ENCODE measurements at regions not wholly inside any gene's neighbourhood (a gene's known extent, or its start where the extent isn't known, plus 50 kb on each side); places are given as distances from the start of the nearest gene placed in this dataset.

DNA sequence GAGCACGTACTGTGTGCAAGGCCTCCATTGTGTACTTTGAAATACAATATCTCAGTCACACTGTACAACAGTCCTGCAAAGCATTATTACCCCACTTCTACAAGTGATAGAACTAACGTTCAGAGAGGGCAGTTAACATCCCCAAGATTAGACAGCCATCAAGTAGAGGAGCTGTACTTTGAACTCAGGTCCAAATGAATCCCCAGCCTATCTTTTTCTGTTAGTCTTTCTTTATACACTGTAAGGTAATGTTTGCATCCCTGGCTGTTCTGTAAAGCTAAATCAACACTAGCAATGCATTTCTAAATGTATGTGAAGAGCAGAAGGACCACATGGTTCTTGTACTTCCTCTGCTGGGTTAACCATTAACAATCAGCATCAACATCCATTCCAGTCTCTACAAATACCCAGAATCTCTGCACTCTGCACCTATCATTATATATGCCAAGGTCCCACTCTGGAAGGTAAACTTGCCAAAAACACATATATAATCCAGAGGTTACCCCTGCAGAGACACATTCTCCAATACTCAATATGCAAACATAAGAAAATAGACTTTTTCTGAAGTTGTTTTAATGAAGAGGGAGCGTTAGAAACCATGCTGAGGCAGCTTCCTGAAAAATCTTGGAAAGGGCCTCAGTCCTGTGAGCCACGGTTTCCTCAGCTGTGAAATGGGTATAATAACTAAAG is 182.3 kb downstream of the MZT1 start (continued):
- TF ChIP-seq, protein P1, sequence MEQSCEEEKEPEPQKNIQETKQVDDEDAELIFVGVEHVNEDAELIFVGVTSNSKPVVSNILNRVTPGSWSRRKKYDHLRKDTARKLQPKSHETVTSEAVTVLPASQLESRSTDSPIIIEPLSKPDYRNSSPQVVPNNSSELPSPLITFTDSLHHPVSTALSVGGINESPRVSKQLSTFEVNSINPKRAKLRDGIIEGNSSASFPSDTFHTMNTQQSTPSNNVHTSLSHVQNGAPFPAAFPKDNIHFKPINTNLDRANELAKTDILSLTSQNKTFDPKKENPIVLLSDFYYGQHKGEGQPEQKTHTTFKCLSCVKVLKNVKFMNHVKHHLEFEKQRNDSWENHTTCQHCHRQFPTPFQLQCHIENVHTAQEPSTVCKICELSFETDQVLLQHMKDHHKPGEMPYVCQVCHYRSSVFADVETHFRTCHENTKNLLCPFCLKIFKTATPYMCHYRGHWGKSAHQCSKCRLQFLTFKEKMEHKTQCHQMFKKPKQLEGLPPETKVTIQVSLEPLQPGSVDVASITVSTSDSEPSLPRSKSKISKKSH (CRISPR knock-in tag; IDR thresholded peaks at IDR 0.05; ENCODE audit: borderline replicate concordance), result no peak
- TF ChIP-seq ZFP36 (IDR thresholded peaks at IDR 0.05; ENCODE audit: borderline replicate concordance, low read depth, low read length, partially characterized antibody) (peak; percentile 91), TARDBP (CRISPR knock-in tag; IDR thresholded peaks at IDR 0.05) (peak; percentile 38), FOXC1 (CRISPR knock-in tag; IDR thresholded peaks at IDR 0.05; ENCODE audit: borderline replicate concordance) (no peak), ZNF781 (CRISPR knock-in tag; IDR thresholded peaks at IDR 0.05; ENCODE audit: borderline replicate concordance, not compliant biosample characterization) (no peak), CC2D1A (CRISPR knock-in tag; IDR thresholded peaks at IDR 0.05) (no peak), PHF21A (CRISPR knock-in tag; IDR thresholded peaks at IDR 0.05) (peak; percentile 97), ZKSCAN1 (IDR thresholded peaks at IDR 0.05; ENCODE audit: low read length) (peak; percentile 48; the same call in 1 of the 2 replicates), ZNF678 (CRISPR knock-in tag; IDR thresholded peaks at IDR 0.05) (no peak), HOXA5 (CRISPR knock-in tag; IDR thresholded peaks at IDR 0.05) (0 out of 2 replicates have a peak, but pooled peaks have one; percentile 58), JUN (CRISPR knock-in tag; IDR thresholded peaks at IDR 0.05) (no peak), KDM5B (CRISPR knock-in tag; IDR thresholded peaks at IDR 0.05; ENCODE audit: borderline replicate concordance) (no peak), ATF1 (CRISPR knock-in tag; IDR thresholded peaks at IDR 0.05) (0 out of 2 replicates have a peak, but pooled peaks have one; percentile 24)
- TF ChIP-seq, protein P2, sequence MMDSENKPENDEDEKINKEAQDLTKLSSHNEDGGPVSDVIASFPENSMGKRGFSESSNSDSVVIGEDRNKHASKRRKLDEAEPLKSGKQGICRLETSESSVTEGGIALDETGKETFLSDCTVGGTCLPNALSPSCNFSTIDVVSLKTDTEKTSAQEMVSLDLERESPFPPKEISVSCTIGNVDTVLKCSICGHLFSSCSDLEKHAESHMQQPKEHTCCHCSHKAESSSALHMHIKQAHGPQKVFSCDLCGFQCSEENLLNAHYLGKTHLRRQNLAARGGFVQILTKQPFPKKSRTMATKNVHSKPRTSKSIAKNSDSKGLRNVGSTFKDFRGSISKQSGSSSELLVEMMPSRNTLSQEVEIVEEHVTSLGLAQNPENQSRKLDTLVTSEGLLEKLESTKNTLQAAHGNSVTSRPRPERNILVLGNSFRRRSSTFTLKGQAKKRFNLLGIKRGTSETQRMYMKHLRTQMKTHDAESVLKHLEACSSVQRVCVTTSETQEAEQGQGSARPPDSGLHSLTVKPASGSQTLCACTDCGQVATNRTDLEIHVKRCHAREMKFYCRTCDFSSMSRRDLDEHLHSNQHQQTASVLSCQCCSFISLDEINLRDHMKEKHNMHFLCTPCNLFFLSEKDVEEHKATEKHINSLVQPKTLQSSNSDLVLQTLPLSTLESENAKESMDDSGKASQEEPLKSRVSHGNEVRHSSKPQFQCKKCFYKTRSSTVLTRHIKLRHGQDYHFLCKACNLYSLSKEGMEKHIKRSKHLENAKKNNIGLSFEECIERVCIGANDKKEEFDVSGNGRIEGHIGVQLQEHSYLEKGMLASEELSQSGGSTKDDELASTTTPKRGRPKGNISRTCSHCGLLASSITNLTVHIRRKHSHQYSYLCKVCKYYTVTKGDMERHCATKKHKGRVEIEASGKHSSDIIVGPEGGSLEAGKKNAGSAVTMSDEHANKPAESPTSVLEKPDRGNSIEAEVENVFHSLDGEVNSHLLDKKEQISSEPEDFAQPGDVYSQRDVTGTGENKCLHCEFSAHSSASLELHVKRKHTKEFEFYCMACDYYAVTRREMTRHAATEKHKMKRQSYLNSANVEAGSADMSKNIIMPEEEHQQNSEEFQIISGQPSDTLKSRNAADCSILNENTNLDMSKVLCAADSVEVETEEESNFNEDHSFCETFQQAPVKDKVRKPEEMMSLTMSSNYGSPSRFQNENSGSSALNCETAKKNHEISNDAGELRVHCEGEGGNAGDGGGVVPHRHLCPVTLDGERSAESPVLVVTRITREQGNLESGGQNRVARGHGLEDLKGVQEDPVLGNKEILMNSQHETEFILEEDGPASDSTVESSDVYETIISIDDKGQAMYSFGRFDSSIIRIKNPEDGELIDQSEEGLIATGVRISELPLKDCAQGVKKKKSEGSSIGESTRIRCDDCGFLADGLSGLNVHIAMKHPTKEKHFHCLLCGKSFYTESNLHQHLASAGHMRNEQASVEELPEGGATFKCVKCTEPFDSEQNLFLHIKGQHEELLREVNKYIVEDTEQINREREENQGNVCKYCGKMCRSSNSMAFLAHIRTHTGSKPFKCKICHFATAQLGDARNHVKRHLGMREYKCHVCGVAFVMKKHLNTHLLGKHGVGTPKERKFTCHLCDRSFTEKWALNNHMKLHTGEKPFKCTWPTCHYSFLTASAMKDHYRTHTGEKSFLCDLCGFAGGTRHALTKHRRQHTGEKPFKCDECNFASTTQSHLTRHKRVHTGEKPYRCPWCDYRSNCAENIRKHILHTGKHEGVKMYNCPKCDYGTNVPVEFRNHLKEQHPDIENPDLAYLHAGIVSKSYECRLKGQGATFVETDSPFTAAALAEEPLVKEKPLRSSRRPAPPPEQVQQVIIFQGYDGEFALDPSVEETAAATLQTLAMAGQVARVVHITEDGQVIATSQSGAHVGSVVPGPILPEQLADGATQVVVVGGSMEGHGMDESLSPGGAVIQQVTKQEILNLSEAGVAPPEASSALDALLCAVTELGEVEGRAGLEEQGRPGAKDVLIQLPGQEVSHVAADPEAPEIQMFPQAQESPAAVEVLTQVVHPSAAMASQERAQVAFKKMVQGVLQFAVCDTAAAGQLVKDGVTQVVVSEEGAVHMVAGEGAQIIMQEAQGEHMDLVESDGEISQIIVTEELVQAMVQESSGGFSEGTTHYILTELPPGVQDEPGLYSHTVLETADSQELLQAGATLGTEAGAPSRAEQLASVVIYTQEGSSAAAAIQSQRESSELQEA (CRISPR knock-in tag; IDR thresholded peaks at IDR 0.05; ENCODE audit: not compliant biosample characterization), result no peak
- TF ChIP-seq, protein P3, sequence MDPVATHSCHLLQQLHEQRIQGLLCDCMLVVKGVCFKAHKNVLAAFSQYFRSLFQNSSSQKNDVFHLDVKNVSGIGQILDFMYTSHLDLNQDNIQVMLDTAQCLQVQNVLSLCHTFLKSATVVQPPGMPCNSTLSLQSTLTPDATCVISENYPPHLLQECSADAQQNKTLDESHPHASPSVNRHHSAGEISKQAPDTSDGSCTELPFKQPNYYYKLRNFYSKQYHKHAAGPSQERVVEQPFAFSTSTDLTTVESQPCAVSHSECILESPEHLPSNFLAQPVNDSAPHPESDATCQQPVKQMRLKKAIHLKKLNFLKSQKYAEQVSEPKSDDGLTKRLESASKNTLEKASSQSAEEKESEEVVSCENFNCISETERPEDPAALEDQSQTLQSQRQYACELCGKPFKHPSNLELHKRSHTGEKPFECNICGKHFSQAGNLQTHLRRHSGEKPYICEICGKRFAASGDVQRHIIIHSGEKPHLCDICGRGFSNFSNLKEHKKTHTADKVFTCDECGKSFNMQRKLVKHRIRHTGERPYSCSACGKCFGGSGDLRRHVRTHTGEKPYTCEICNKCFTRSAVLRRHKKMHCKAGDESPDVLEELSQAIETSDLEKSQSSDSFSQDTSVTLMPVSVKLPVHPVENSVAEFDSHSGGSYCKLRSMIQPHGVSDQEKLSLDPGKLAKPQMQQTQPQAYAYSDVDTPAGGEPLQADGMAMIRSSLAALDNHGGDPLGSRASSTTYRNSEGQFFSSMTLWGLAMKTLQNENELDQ (CRISPR knock-in tag; IDR thresholded peaks at IDR 0.05; ENCODE audit: borderline replicate concordance), result no peak
- TF ChIP-seq, protein P4, sequence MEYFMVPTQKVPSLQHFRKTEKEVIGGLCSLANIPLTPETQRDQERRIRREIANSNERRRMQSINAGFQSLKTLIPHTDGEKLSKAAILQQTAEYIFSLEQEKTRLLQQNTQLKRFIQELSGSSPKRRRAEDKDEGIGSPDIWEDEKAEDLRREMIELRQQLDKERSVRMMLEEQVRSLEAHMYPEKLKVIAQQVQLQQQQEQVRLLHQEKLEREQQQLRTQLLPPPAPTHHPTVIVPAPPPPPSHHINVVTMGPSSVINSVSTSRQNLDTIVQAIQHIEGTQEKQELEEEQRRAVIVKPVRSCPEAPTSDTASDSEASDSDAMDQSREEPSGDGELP (IDR thresholded peaks at IDR 0.05; ENCODE audit: borderline replicate concordance, low read depth), result peak; percentile 50; the same call in 1 of the 2 replicates
